ENCODE measurements at regions not wholly inside any gene's neighbourhood (a gene's known extent, or its start where the extent isn't known, plus 50 kb on each side); places are given as distances from the start of the nearest gene placed in this dataset.

GRCh38 chr18:67363694-67364093 is 152.8 kb downstream of the DSEL start:
- no peak overlapping the region for H2AFZ ChIP-seq (ENCODE audit: low read length)
- no peaks in the 10 kb centered on the region for H3F3A ChIP-seq (ENCODE audit: insufficient read depth, low read length)
- H3K4me2 ChIP-seq (ENCODE audit: low read length) = no peak overlapping the region
- no peaks in the 10 kb centered on the region for H3K9me3 ChIP-seq (ENCODE audit: low read length)
- no peak overlapping the region for H3K4me3 ChIP-seq (ENCODE audit: low read depth, low read length, poor library complexity, severe bottlenecking)
- no peak overlapping the region for H3K27ac ChIP-seq (ENCODE audit: low read depth, low read length, poor library complexity, severe bottlenecking)
- no peaks in the 10 kb centered on the region for H3K27me3 ChIP-seq (ENCODE audit: insufficient read depth, low read length)
- no peaks in the 10 kb centered on the region for H4K20me1 ChIP-seq (ENCODE audit: insufficient read depth, low read length)
- no peak for TF ChIP-seq CTCF (IDR thresholded peaks at IDR 0.05; ENCODE audit: low read length)
- TF ChIP-seq EZH2 (IDR thresholded peaks at IDR 0.05; ENCODE audit: borderline replicate concordance, low read length) = no peak
- H3K9me2 ChIP-seq (ENCODE audit: low read depth, low read length) = no peaks in the 10 kb centered on the region
- no peak overlapping the region for H3K9ac ChIP-seq (ENCODE audit: low read length)
- H3K36me3 ChIP-seq (ENCODE audit: insufficient read depth, low read length) = no peaks in the 10 kb centered on the region
- H3K79me2 ChIP-seq (ENCODE audit: insufficient read depth, low read length) = no peaks in the 10 kb centered on the region
- H3K4me1 ChIP-seq (ENCODE audit: insufficient read depth, low read length, severe bottlenecking) = no peaks in the 10 kb centered on the region

GRCh38 chr18:67362906-67363305 is 153.6 kb downstream of the DSEL start:
- no peaks in the 10 kb centered on the region for H3K79me2 ChIP-seq (ENCODE audit: insufficient read depth, low read length)
- no peaks in the 10 kb centered on the region for H4K20me1 ChIP-seq (ENCODE audit: insufficient read depth, low read length)
- no peaks in the 10 kb centered on the region for H3F3A ChIP-seq (ENCODE audit: insufficient read depth, low read length)
- H3K36me3 ChIP-seq (ENCODE audit: insufficient read depth, low read length) = no peaks in the 10 kb centered on the region
- H3K9ac ChIP-seq (ENCODE audit: low read length) = no peak overlapping the region
- H3K9me2 ChIP-seq (ENCODE audit: low read depth, low read length) = no peaks in the 10 kb centered on the region
- no peak overlapping the region for H3K27ac ChIP-seq (ENCODE audit: low read depth, low read length, poor library complexity, severe bottlenecking)
- H3K27me3 ChIP-seq (ENCODE audit: insufficient read depth, low read length) = no peaks in the 10 kb centered on the region
- no peak overlapping the region for H2AFZ ChIP-seq (ENCODE audit: low read length)
- TF ChIP-seq EZH2 (IDR thresholded peaks at IDR 0.05; ENCODE audit: borderline replicate concordance, low read length) (no peak), CTCF (IDR thresholded peaks at IDR 0.05; ENCODE audit: low read length) (no peak)
- no peak overlapping the region for H3K4me2 ChIP-seq (ENCODE audit: low read length)
- no peaks in the 10 kb centered on the region for H3K9me3 ChIP-seq (ENCODE audit: low read length)
- H3K4me3 ChIP-seq (ENCODE audit: low read depth, low read length, poor library complexity, severe bottlenecking) = no peak overlapping the region
- H3K4me1 ChIP-seq (ENCODE audit: insufficient read depth, low read length, severe bottlenecking) = no peaks in the 10 kb centered on the region

- no peak for TF ChIP-seq EZH2 (IDR thresholded peaks at IDR 0.05; ENCODE audit: borderline replicate concordance, low read length)
- no peak for TF ChIP-seq CTCF (IDR thresholded peaks at IDR 0.05; ENCODE audit: low read length)
- H3K4me2 ChIP-seq (ENCODE audit: low read length) = no peak overlapping the region
Measured at GRCh38 chr18:67359873-67360838, 156.4 kb downstream of the DSEL start.

More at GRCh38 chr18:67359873-67360838, 156.4 kb downstream of the DSEL start:
- no peak overlapping the region for H3K9ac ChIP-seq (ENCODE audit: low read length)
- no peaks in the 10 kb centered on the region for H3K79me2 ChIP-seq (ENCODE audit: insufficient read depth, low read length)
- H4K20me1 ChIP-seq (ENCODE audit: insufficient read depth, low read length) = no peaks in the 10 kb centered on the region
- H3K27ac ChIP-seq (ENCODE audit: low read depth, low read length, poor library complexity, severe bottlenecking) = no peak overlapping the region
- no peaks in the 10 kb centered on the region for H3K4me1 ChIP-seq (ENCODE audit: insufficient read depth, low read length, severe bottlenecking)
- no peak overlapping the region for H2AFZ ChIP-seq (ENCODE audit: low read length)
- no peaks in the 10 kb centered on the region for H3K27me3 ChIP-seq (ENCODE audit: insufficient read depth, low read length)
- no peaks in the 10 kb centered on the region for H3K9me3 ChIP-seq (ENCODE audit: low read length)
- no peak overlapping the region for H3K4me3 ChIP-seq (ENCODE audit: low read depth, low read length, poor library complexity, severe bottlenecking)
- no peaks in the 10 kb centered on the region for H3K36me3 ChIP-seq (ENCODE audit: insufficient read depth, low read length)
- H3F3A ChIP-seq (ENCODE audit: insufficient read depth, low read length) = no peaks in the 10 kb centered on the region
- no peaks in the 10 kb centered on the region for H3K9me2 ChIP-seq (ENCODE audit: low read depth, low read length)
